HepG2 (cell line): ENCODE measurements at regions not wholly inside any gene's neighbourhood (a gene's known extent, or its start where the extent isn't known, plus 50 kb on each side); places are given as distances from the start of the nearest gene placed in this dataset.

Experiments used
- ATAC-seq: fragments of 200-7000 bp; cut with Tn5 transposase; 3 replicates; pipeline ENCODE4 v1.9.1; 2020; ENCODE audit warnings: mild to moderate bottlenecking, moderate library complexity
- BruUV-seq: library from RNA; stranded (reverse); fragments of 400-500 nt; replicated peaks from 2 replicates; lab custom pipeline; 2021; lab: Mats Ljungman, UMichigan
- CTCF ChIA-PET: fragments of 300-600 bp; formaldehyde crosslinking; extraction: SDS; loops from one replicate; lab custom pipeline; 2021; ENCODE audit warnings: low total read pairs, inconsistent platforms, low intra/inter-chr PET ratio; lab: Yijun Ruan, JAX
- POLR2A ChIA-PET: fragments of 350-600 bp; sonication (Branson Sonifier 250); formaldehyde crosslinking; loops from one replicate; lab custom pipeline; 2020; ENCODE audit warnings: antibody characterized with exemption, inconsistent platforms; lab: Yijun Ruan, JAX
- DNase-seq: peaks from one replicate; pipeline ENCODE4 v3.0.0-alpha.2; 2015; ENCODE audit warnings: low spot score
- FAIRE-seq: peaks from 3 replicates; lab custom pipeline; 2011; peaks lifted over from hg19 to GRCh38; lab: Jason Lieb, UNC
- H2AFZ ChIP-seq: one replicate; pipeline ENCODE4 v1.6.1; 2011; ENCODE audit warnings: low read length, inconsistent platforms
- H3K27ac ChIP-seq: fragments of 300-600 bp; 3 replicates; pipeline ENCODE4 v1.8.0; 2011; ENCODE audit warnings: mixed run types, mild to moderate bottlenecking, mixed read lengths, low read length, inconsistent platforms; ENCODE audit not compliant: insufficient read depth; ENCODE audit errors: extremely low read length
- H3K27me3 ChIP-seq, 2 experiments: fragments of 200-600 bp in 1 of 2; 2 replicates in 1 of 2; 3 replicates in 1 of 2; pipeline versions ENCODE4 v1.6.0 to v1.8.0; 2011; ENCODE audit warnings: low read length in 2 of 2, mild to moderate bottlenecking in 2 of 2, moderate library complexity in 2 of 2, inconsistent platforms in 1 of 2; ENCODE audit not compliant: insufficient read depth in 2 of 2, control insufficient read depth in 1 of 2
- H3K36me3 ChIP-seq, 2 experiments: fragments of 200-600 bp in 1 of 2; replicated peaks in 1 of 2; 2 replicates in 1 of 2; 3 replicates in 1 of 2; pipeline versions ENCODE4 v1.5.1 to v1.8.0; 2011; ENCODE audit warnings: low read length in 2 of 2, inconsistent platforms in 1 of 2; ENCODE audit not compliant: insufficient read depth in 2 of 2, control insufficient read depth in 1 of 2
- H3K4me1 ChIP-seq: 2 replicates; pipeline ENCODE4 v1.5.1; 2012; ENCODE audit warnings: low read length, inconsistent platforms; ENCODE audit not compliant: insufficient read depth
- H3K4me2 ChIP-seq: 2 replicates; pipeline ENCODE4 v1.6.0; 2011; ENCODE audit warnings: low read depth, low read length, inconsistent platforms
- H3K4me3 ChIP-seq, 3 experiments: fragments of 200-600 bp in 1 of 3; sonication (generic), shearing (Covaris generic) in 1 of 3; replicated peaks in 1 of 3; 2 replicates each; pipeline ENCODE4 v1.5.1; 2011 to 2016; ENCODE audit warnings: low read length in 3 of 3, inconsistent platforms in 2 of 3, low read depth in 2 of 3, mild to moderate bottlenecking in 2 of 3, control low read depth in 1 of 3, mixed read lengths in 1 of 3; ENCODE audit not compliant: insufficient read depth in 1 of 3
- H3K79me2 ChIP-seq: one replicate; pipeline ENCODE4 v1.6.1; 2011; ENCODE audit warnings: low read length, inconsistent platforms; ENCODE audit not compliant: insufficient read depth
- H3K9ac ChIP-seq: 2 replicates; pipeline ENCODE4 v1.6.0; 2011; ENCODE audit warnings: mild to moderate bottlenecking, low read depth, low read length, inconsistent platforms; ENCODE audit not compliant: insufficient read depth
- H3K9me3 ChIP-seq: 2 replicates; pipeline ENCODE4 v1.5.1; 2012; ENCODE audit warnings: mild to moderate bottlenecking, low read length
- H4K20me1 ChIP-seq: 2 replicates; pipeline ENCODE4 v1.6.0; 2011; ENCODE audit warnings: inconsistent platforms, mild to moderate bottlenecking, low read length, moderate library complexity; ENCODE audit not compliant: insufficient read depth
- ASH2L ChIP-seq: fragments of 300-600, 200-600 bp; sonication (generic); IDR thresholded peaks from 2 replicates; pipeline ENCODE4 v1.7.0; 2017; ENCODE audit warnings: low read depth, mild to moderate bottlenecking, moderate library complexity, mixed read lengths, low read length; ENCODE audit not compliant: insufficient read length
- CTCF ChIP-seq: sonication (generic); formaldehyde crosslinking; IDR thresholded peaks from 2 replicates; pipeline ENCODE4 v1.5.0; 2020; ENCODE audit warnings: mild to moderate bottlenecking, missing genetic modification reagents, moderate library complexity
- FOSL1 ChIP-seq: sonication (generic); formaldehyde crosslinking; IDR thresholded peaks from 2 replicates; pipeline ENCODE4 v1.9.0; 2021; ENCODE audit warnings: missing genetic modification reagents, borderline replicate concordance
- HIVEP1 ChIP-seq: sonication (generic); formaldehyde crosslinking; IDR thresholded peaks from 2 replicates; pipeline ENCODE4 v1.4.0; 2020; ENCODE audit warnings: mild to moderate bottlenecking, missing genetic modification reagents
- HNF4A ChIP-seq: sonication (generic); formaldehyde crosslinking; IDR thresholded peaks from 2 replicates; pipeline ENCODE4 v1.4.0; 2020; ENCODE audit warnings: missing genetic modification reagents
- KDM4B ChIP-seq: sonication (generic); formaldehyde crosslinking; IDR thresholded peaks from 2 replicates; pipeline ENCODE4 v1.4.0; 2020; ENCODE audit warnings: missing genetic modification reagents
- PLSCR1 ChIP-seq: sonication (generic); formaldehyde crosslinking; IDR thresholded peaks from 2 replicates; pipeline ENCODE4 v1.5.0; 2020; ENCODE audit warnings: missing genetic modification reagents, mild to moderate bottlenecking, borderline replicate concordance
- RORA ChIP-seq: sonication (generic); formaldehyde crosslinking; IDR thresholded peaks from 2 replicates; pipeline ENCODE4 v1.5.0; 2020; ENCODE audit warnings: mild to moderate bottlenecking, missing genetic modification reagents, moderate library complexity
- TGIF2 ChIP-seq: IDR thresholded peaks from 2 replicates; pipeline ENCODE4 v1.6.1; 2016; ENCODE audit warnings: control low read depth, missing compliant biosample characterization
- ZMYM4 ChIP-seq: sonication (generic); formaldehyde crosslinking; IDR thresholded peaks from 2 replicates; pipeline ENCODE4 v1.8.1; 2023; ENCODE audit warnings: mild to moderate bottlenecking, missing genetic modification reagents
- ZNF446 ChIP-seq: sonication (generic); formaldehyde crosslinking; IDR thresholded peaks from 2 replicates; pipeline ENCODE4 v1.5.0; 2020; ENCODE audit warnings: mild to moderate bottlenecking, missing genetic modification reagents
- ZNF496 ChIP-seq: sonication (generic); formaldehyde crosslinking; IDR thresholded peaks from 2 replicates; pipeline ENCODE4 v1.8.1; 2023; ENCODE audit warnings: mild to moderate bottlenecking, moderate library complexity, missing genetic modification reagents; ENCODE audit not compliant: insufficient replicate concordance
- ZNF564 ChIP-seq: sonication (generic); formaldehyde crosslinking; IDR thresholded peaks from 2 replicates; pipeline ENCODE4 v1.8.1; 2023; ENCODE audit warnings: mild to moderate bottlenecking, missing genetic modification reagents
- ZNF781 ChIP-seq: sonication (generic); formaldehyde crosslinking; IDR thresholded peaks from 2 replicates; pipeline ENCODE4 v1.5.1; 2020; ENCODE audit warnings: borderline replicate concordance, mild to moderate bottlenecking, missing genetic modification reagents; ENCODE audit errors: not compliant biosample characterization
- whole genome bisulfite sequencing: methylation state at CpG from one replicate; pipeline ENCODE4 v1.1.6; 2017; ENCODE audit warnings: low lambda C conversion rate; 5-methylcytosine and 5-hydroxymethylcytosine counted together
- in situ Hi-C: cut with HindIII; loops from 2 replicates; pipeline ENCODE4 v1.10.0; 2017; ENCODE audit warnings: low pct_unique_long_range_greater_than_20kb; ENCODE audit not compliant: extremely low pct_ligation_motif_present
- intact Hi-C: fragments of 100-400 bp; cut with micrococcal nuclease; formaldehyde crosslinking; loops from one replicate; pipeline ENCODE4 v1.10.0; 2022; ENCODE audit not compliant: unreplicated experiment
- TF ChIP-seq, protein P1 (sequence below): IDR thresholded peaks from 2 replicates; pipeline ENCODE4 v1.6.1; 2016; ENCODE audit warnings: missing compliant biosample characterization, missing genetic modification reagents, borderline replicate concordance
- TF ChIP-seq, protein P2 (sequence below): sonication (generic); formaldehyde crosslinking; IDR thresholded peaks from 2 replicates; pipeline ENCODE4 v1.4.0; 2020; ENCODE audit warnings: missing genetic modification reagents
- TF ChIP-seq, protein P3 (sequence below): IDR thresholded peaks from 2 replicates; pipeline ENCODE4 v1.6.1; 2016

DNA sequence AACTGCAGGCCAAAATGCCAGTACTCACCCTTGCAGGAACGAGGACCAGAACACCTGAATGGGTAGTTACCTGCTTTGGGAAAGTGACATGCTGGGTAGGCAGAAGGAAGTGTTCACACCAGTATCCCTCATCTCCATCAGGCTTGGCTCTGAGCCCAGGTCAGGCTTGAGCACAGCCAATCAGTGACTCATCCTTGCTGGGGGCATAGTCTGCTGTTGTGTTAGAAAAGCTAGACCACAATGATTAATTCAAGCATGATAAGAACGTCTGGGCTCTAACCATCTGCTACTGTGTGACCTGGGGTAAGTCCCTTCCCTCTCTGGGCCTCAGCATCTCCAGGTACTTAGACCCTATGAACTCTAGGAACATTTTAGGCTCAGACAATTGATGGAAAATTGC is 450.4 kb downstream of the MIAT start (continued):
- TF ChIP-seq ZNF496 (CRISPR knock-in tag) (no peak), HIVEP1 (no peak)

- Histone ChIP-seq H3K27me3 (no peaks in the 10 kb centered on the region), H3K9ac (no peak overlapping the region), H3K27ac (no peak overlapping the region), H3K36me3 (no peaks in the 10 kb centered on the region), H3K4me1 (peaks cover 14% of the 10 kb centered on the region), H4K20me1 (no peaks in the 10 kb centered on the region), H3K9me3 (peaks cover 6% of the 10 kb centered on the region; the same call in 1 of the 2 replicates), H2AFZ (no peak overlapping the region), H3K79me2 (no peaks in the 10 kb centered on the region), H3K4me3 (no peak overlapping the region), H3K4me2 (no peak overlapping the region)
- ATAC-seq, result no peak
- intact Hi-C loops (no loop called here), in situ Hi-C loops (no loop called here)
- no TSS peak for BruUV-seq
- POLR2A ChIA-PET, result no interaction called here
- DNase-seq, result no peak
- 28% methylated on average over 13 of the region's 20 CpGs for WGBS
- CTCF ChIA-PET, result no interaction called here
- FAIRE-seq, result no peak
- no peak for TF ChIP-seq ZNF446 (CRISPR knock-in tag)
- TF ChIP-seq ASH2L, result no peak
- TF ChIP-seq KDM4B, result no peak
- TF ChIP-seq ZNF564 (CRISPR knock-in tag), result no peak
- TF ChIP-seq, protein P1, sequence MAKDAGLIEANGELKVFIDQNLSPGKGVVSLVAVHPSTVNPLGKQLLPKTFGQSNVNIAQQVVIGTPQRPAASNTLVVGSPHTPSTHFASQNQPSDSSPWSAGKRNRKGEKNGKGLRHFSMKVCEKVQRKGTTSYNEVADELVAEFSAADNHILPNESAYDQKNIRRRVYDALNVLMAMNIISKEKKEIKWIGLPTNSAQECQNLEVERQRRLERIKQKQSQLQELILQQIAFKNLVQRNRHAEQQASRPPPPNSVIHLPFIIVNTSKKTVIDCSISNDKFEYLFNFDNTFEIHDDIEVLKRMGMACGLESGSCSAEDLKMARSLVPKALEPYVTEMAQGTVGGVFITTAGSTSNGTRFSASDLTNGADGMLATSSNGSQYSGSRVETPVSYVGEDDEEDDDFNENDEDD, result no peak
- TF ChIP-seq HNF4A (CRISPR knock-in tag), result no peak
- no peak for TF ChIP-seq ZNF781 (CRISPR knock-in tag)
- TF ChIP-seq CTCF (CRISPR knock-in tag), result no peak
- no peak for TF ChIP-seq ZMYM4 (CRISPR knock-in tag)
- TF ChIP-seq, protein P2, sequence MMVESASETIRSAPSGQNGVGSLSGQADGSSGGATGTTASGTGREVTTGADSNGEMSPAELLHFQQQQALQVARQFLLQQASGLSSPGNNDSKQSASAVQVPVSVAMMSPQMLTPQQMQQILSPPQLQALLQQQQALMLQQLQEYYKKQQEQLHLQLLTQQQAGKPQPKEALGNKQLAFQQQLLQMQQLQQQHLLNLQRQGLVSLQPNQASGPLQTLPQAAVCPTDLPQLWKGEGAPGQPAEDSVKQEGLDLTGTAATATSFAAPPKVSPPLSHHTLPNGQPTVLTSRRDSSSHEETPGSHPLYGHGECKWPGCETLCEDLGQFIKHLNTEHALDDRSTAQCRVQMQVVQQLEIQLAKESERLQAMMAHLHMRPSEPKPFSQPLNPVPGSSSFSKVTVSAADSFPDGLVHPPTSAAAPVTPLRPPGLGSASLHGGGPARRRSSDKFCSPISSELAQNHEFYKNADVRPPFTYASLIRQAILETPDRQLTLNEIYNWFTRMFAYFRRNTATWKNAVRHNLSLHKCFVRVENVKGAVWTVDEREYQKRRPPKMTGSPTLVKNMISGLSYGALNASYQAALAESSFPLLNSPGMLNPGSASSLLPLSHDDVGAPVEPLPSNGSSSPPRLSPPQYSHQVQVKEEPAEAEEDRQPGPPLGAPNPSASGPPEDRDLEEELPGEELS (CRISPR knock-in tag), result no peak
- no peak for TF ChIP-seq PLSCR1 (CRISPR knock-in tag)
- TF ChIP-seq, protein P3, sequence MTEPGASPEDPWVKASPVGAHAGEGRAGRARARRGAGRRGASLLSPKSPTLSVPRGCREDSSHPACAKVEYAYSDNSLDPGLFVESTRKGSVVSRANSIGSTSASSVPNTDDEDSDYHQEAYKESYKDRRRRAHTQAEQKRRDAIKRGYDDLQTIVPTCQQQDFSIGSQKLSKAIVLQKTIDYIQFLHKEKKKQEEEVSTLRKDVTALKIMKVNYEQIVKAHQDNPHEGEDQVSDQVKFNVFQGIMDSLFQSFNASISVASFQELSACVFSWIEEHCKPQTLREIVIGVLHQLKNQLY (CRISPR knock-in tag), result no peak
- TF ChIP-seq FOSL1 (CRISPR knock-in tag), result no peak
- no peak for TF ChIP-seq RORA (CRISPR knock-in tag)
- no peak for TF ChIP-seq TGIF2 (CRISPR knock-in tag)
Measured at GRCh38 chr22:27108425-27109114, 451.2 kb downstream of the MIAT start.
